Panc1 (cell line): ENCODE measurements at regions not wholly inside any gene's neighbourhood (a gene's known extent, or its start where the extent isn't known, plus 50 kb on each side); places are given as distances from the start of the nearest gene placed in this dataset.

Experiments used
- ATAC-seq: fragments of 200-7000 bp; cut with Tn5 transposase; 2 replicates; pipeline ENCODE4 v1.9.1; 2020; ENCODE audit warnings: mild to moderate bottlenecking, moderate library complexity
- BruUV-seq: library from RNA; stranded (reverse); fragments of 400-500 nt; replicated peaks from 2 replicates; lab custom pipeline; 2021; lab: Mats Ljungman, UMichigan
- CTCF ChIA-PET: fragments of 300-600 bp; sonication (Branson Sonifier 250); formaldehyde crosslinking; loops from one replicate; lab custom pipeline; 2022; ENCODE audit warnings: antibody characterized with exemption; lab: Charles Lee
- POLR2A ChIA-PET: fragments of 300-600 bp; sonication (Branson Sonifier 250); formaldehyde crosslinking; loops from one replicate; lab custom pipeline; 2022; ENCODE audit warnings: antibody characterized with exemption; lab: Charles Lee
- DNase-seq: peaks from one replicate; pipeline ENCODE4 v3.0.0-alpha.2; 2010; ENCODE audit warnings: low read depth, low spot score
- H3K27ac ChIP-seq: 2 replicates; pipeline ENCODE4 v1.5.1; 2011; ENCODE audit warnings: mild to moderate bottlenecking, low read length, inconsistent platforms
- H3K27me3 ChIP-seq: fragments of 200-500 bp; sonication (Bioruptor generic); 2 replicates; pipeline ENCODE4 v1.6.0; 2014; ENCODE audit warnings: low read length, inconsistent platforms; ENCODE audit not compliant: control insufficient read depth, insufficient read depth
- H3K36me3 ChIP-seq: fragments of 200-500 bp; sonication (Bioruptor generic); 2 replicates; pipeline ENCODE4 v1.5.1; 2014; ENCODE audit warnings: inconsistent platforms, mild to moderate bottlenecking, low read length, moderate library complexity; ENCODE audit not compliant: control insufficient read depth, insufficient read depth
- H3K4me1 ChIP-seq: 2 replicates; pipeline ENCODE4 v1.5.1; 2011; ENCODE audit warnings: inconsistent platforms, mild to moderate bottlenecking, low read length, moderate library complexity; ENCODE audit not compliant: control insufficient read depth, insufficient read depth
- H3K4me3 ChIP-seq, 2 experiments: 2 replicates each; pipeline ENCODE4 v1.5.1; 2011 to 2012; ENCODE audit warnings: low read depth in 2 of 2, low read length in 2 of 2, mild to moderate bottlenecking in 2 of 2, inconsistent platforms in 1 of 2, moderate library complexity in 1 of 2
- H3K9me3 ChIP-seq: fragments of 200-500 bp; sonication (Bioruptor generic); 2 replicates; pipeline ENCODE4 v1.5.1; 2014; ENCODE audit warnings: low read depth, mild to moderate bottlenecking, inconsistent platforms, low read length, moderate library complexity; ENCODE audit not compliant: control insufficient read depth, insufficient read depth
- CTCF ChIP-seq: fragments of 450-650 bp; IDR thresholded peaks from 2 replicates; pipeline ENCODE4 v1.5.1; 2017; ENCODE audit warnings: mild to moderate bottlenecking
- POLR2AphosphoS5 ChIP-seq: IDR thresholded peaks from 2 replicates; pipeline ENCODE4 v1.6.1; 2012; ENCODE audit warnings: mild to moderate bottlenecking, low read depth, low read length, moderate library complexity
- REST ChIP-seq, 2 experiments: IDR thresholded peaks; 2 replicates each; pipeline ENCODE4 v1.6.1; 2011 to 2012; ENCODE audit warnings: low read depth in 2 of 2, control low read depth in 1 of 2, low read length in 1 of 2, mild to moderate bottlenecking in 1 of 2, moderate library complexity in 1 of 2; ENCODE audit not compliant: insufficient read depth in 1 of 2
- SIN3A ChIP-seq: IDR thresholded peaks from 2 replicates; pipeline ENCODE4 v1.6.1; 2012; ENCODE audit warnings: low read depth, mild to moderate bottlenecking, low read length, moderate library complexity, borderline replicate concordance; ENCODE audit not compliant: insufficient read depth
- TCF7L2 ChIP-seq: IDR thresholded peaks from 2 replicates; pipeline ENCODE4 v1.6.1; 2011; ENCODE audit warnings: mild to moderate bottlenecking, low read depth, low read length, inconsistent platforms
- in situ Hi-C: cut with HindIII; loops from 2 replicates; pipeline ENCODE4 v1.10.0; 2016; ENCODE audit warnings: low sequenced_read_pairs, low pct_unique_long_range_greater_than_20kb
- intact Hi-C: fragments of 100-400 bp; cut with micrococcal nuclease; formaldehyde crosslinking; loops from one replicate; pipeline ENCODE4 v1.10.0; 2022; ENCODE audit not compliant: unreplicated experiment

GRCh38 chr1:39116860-39117728 is 87.4 kb upstream of the MACF1 start:
- H3K36me3 ChIP-seq, result no peaks in the 10 kb centered on the region
- DNase-seq, result no peak
- no peaks in the 10 kb centered on the region for H3K27me3 ChIP-seq
- POLR2A ChIA-PET, result interaction anchor here (0.5 kb wide), 2 partner anchors 71 to 90 kb away, joined by 9 read pairs; no protein-coding TSS in a partner anchor
- no TSS peak for BruUV-seq
- no peaks in the 10 kb centered on the region for H3K9me3 ChIP-seq
- intact Hi-C loops (no loop called here), in situ Hi-C loops (no loop called here)
- peak overlapping the region; percentile 52 for H3K27ac ChIP-seq
- ATAC-seq, result peak; percentile 70
- H3K4me3 ChIP-seq, result no peak overlapping the region
- no peak for TF ChIP-seq REST (IDR thresholded peaks at IDR 0.05; ENCODE audit: insufficient read depth in 1 of 2, low read depth in 2 of 2, low read length in 1 of 2)
- peak; percentile 82 for TF ChIP-seq TCF7L2
- TF ChIP-seq POLR2AphosphoS5, result no peak
- TF ChIP-seq SIN3A, result no peak
- no peak for TF ChIP-seq CTCF
- CTCF ChIA-PET, result interaction anchor here (0.6 to 0.7 kb wide), 3 partner anchors 16 to 256 kb away, joined by 3 to 5 read pairs (median 3); no protein-coding TSS in a partner anchor
- H3K4me1 ChIP-seq, result peaks cover 46% of the 10 kb centered on the region

GRCh38 chr1:39117899-39118450 is 86.5 kb upstream of the MACF1 start:
- DNase-seq (no peak), ATAC-seq (peak; percentile 60)
- peaks cover 46% of the 10 kb centered on the region for H3K4me1 ChIP-seq
- no TSS peak for BruUV-seq
- in situ Hi-C loops, result no loop called here
- H3K9me3 ChIP-seq, result no peaks in the 10 kb centered on the region
- no peaks in the 10 kb centered on the region for H3K27me3 ChIP-seq
- no peaks in the 10 kb centered on the region for H3K36me3 ChIP-seq
- TF ChIP-seq SIN3A (no peak), POLR2AphosphoS5 (no peak), TCF7L2 (no peak), CTCF (no peak), REST (IDR thresholded peaks at IDR 0.05; ENCODE audit: insufficient read depth in 1 of 2, low read depth in 2 of 2, low read length in 1 of 2) (no peak)
- intact Hi-C loops, result no loop called here
- CTCF ChIA-PET, result interaction anchor here (0.6 to 0.7 kb wide), 3 partner anchors 15 to 255 kb away, joined by 3 to 4 read pairs (median 3); no protein-coding TSS in a partner anchor
- peak overlapping the region; percentile 52; the same call in 1 of the 2 replicates for H3K27ac ChIP-seq
- no peak overlapping the region for H3K4me3 ChIP-seq
- POLR2A ChIA-PET, result no interaction called here
